ENCODE measurements at regions not wholly inside any gene's neighbourhood (a gene's known extent, or its start where the extent isn't known, plus 50 kb on each side); places are given as distances from the start of the nearest gene placed in this dataset.

DNA sequence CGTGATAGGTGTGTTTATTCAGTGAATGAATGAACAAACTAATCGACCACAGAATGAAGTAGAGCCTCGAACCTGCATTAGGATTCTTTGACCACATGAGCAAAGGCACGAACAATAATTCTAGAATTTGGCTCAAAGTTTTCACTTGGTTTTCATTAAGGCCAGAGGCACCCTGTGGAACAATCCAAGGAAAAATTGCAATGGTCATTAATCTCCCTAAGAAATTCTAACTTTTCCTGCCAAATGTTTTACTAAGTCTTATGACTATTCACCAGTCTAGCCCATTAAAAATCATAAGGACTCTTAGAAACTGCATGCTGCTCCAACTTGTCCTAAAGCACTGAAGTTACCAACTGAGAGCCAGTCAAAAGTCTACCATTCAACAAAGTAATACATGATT lies 271.7 kb downstream of the EFNB2 start:
- TF ChIP-seq, protein P1, sequence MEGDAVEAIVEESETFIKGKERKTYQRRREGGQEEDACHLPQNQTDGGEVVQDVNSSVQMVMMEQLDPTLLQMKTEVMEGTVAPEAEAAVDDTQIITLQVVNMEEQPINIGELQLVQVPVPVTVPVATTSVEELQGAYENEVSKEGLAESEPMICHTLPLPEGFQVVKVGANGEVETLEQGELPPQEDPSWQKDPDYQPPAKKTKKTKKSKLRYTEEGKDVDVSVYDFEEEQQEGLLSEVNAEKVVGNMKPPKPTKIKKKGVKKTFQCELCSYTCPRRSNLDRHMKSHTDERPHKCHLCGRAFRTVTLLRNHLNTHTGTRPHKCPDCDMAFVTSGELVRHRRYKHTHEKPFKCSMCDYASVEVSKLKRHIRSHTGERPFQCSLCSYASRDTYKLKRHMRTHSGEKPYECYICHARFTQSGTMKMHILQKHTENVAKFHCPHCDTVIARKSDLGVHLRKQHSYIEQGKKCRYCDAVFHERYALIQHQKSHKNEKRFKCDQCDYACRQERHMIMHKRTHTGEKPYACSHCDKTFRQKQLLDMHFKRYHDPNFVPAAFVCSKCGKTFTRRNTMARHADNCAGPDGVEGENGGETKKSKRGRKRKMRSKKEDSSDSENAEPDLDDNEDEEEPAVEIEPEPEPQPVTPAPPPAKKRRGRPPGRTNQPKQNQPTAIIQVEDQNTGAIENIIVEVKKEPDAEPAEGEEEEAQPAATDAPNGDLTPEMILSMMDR (conservative IDR thresholded peaks at IDR 0.05; ENCODE audit: low read depth, low read length): no peak
- no peak for TF ChIP-seq EZH2 (IDR thresholded peaks at IDR 0.05; ENCODE audit: low read length, unreplicated experiment)
